ENCODE measurements at regions not wholly inside any gene's neighbourhood (a gene's known extent, or its start where the extent isn't known, plus 50 kb on each side); places are given as distances from the start of the nearest gene placed in this dataset.

- no peak overlapping the region for H3K4me3 ChIP-seq (replicated peaks in 1 of 2; ENCODE audit: low read depth in 2 of 2, low read length in 2 of 2)
- peak; percentile 61 to 67 for DNase-seq (ENCODE audit: low read depth in 2 of 2)
- TF ChIP-seq CTCF (IDR thresholded peaks at IDR 0.05; ENCODE audit: low read depth, low read length), result peak; percentile 74
Observed at GRCh38 chr7:38107486-38107893, 70.6 kb upstream of the STARD3NL start.

GRCh38 chr7:38112075-38112474, 66.0 kb upstream of the STARD3NL start:
- no peak overlapping the region for H3K4me3 ChIP-seq (replicated peaks in 1 of 2; ENCODE audit: low read depth in 2 of 2, low read length in 2 of 2)
- no peak for TF ChIP-seq CTCF (IDR thresholded peaks at IDR 0.05; ENCODE audit: low read depth, low read length)
- no peak for DNase-seq (ENCODE audit: low read depth in 2 of 2)

- TF ChIP-seq CTCF (IDR thresholded peaks at IDR 0.05; ENCODE audit: low read depth, low read length), result no peak
- H3K4me3 ChIP-seq (replicated peaks in 1 of 2; ENCODE audit: low read depth in 2 of 2, low read length in 2 of 2), result no peak overlapping the region
- no peak for DNase-seq (ENCODE audit: low read depth in 2 of 2)
Observed at GRCh38 chr7:38120076-38120475, 58.0 kb upstream of the STARD3NL start.

- TF ChIP-seq CTCF (IDR thresholded peaks at IDR 0.05; ENCODE audit: low read depth, low read length), result no peak
- H3K4me3 ChIP-seq (replicated peaks in 1 of 2; ENCODE audit: low read depth in 2 of 2, low read length in 2 of 2), result no peak overlapping the region
- no peak for DNase-seq (ENCODE audit: low read depth in 2 of 2)
Observed at GRCh38 chr7:38122501-38122900, 55.5 kb upstream of the STARD3NL start.

GRCh38 chr7:38123494-38123893, 54.6 kb upstream of the STARD3NL start:
- no peak overlapping the region for H3K4me3 ChIP-seq (replicated peaks in 1 of 2; ENCODE audit: low read depth in 2 of 2, low read length in 2 of 2)
- no peak for DNase-seq (ENCODE audit: low read depth in 2 of 2)
- TF ChIP-seq CTCF (IDR thresholded peaks at IDR 0.05; ENCODE audit: low read depth, low read length), result no peak

GRCh38 chr7:38127216-38128207, 50.5 kb upstream of the STARD3NL start:
- DNase-seq (ENCODE audit: low read depth in 2 of 2), result no peak
- TF ChIP-seq CTCF (IDR thresholded peaks at IDR 0.05; ENCODE audit: low read depth, low read length), result no peak
- H3K4me3 ChIP-seq (replicated peaks in 1 of 2; ENCODE audit: low read depth in 2 of 2, low read length in 2 of 2), result no peak overlapping the region
